ENCODE measurements at regions not wholly inside any gene's neighbourhood (a gene's known extent, or its start where the extent isn't known, plus 50 kb on each side); places are given as distances from the start of the nearest gene placed in this dataset.

DNA sequence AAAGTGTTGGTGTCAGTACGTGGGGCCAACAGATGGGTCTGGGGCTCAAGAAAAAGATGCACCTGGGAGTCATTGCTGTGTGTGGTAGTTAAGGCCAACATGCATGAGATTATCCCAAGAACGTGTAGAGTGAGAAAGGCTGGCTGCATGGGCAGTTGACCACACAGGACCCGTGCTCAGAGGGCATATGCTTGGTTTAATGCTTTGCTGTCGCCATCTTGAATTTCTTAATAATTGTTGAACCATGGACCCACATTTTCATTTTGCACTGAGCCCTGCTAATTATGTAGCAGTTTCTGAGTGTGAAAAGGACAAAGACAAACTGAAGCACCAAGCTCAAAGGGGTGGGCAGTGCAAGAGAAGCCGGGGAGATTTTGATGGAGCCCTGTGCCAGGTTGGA is 148.1 kb downstream of the CYP26B1 start:
- H3K4me3 ChIP-seq (ENCODE audit: low read depth in 1 of 2, low read length in 2 of 2): no peak overlapping the region
- H3K27me3 ChIP-seq (ENCODE audit: control insufficient read depth in 1 of 2, insufficient read depth in 2 of 2, low read length in 2 of 2): no peaks in the 10 kb centered on the region
- no peak overlapping the region for H3K9ac ChIP-seq (ENCODE audit: low read length)
- H3K9me3 ChIP-seq (ENCODE audit: low read length): no peaks in the 10 kb centered on the region
- H3K4me1 ChIP-seq (ENCODE audit: insufficient read depth, low read length): no peaks in the 10 kb centered on the region
- H3K36me3 ChIP-seq (ENCODE audit: insufficient read depth, low read length): no peaks in the 10 kb centered on the region
- H3K27ac ChIP-seq (ENCODE audit: low read depth, low read length): no peak overlapping the region

DNA sequence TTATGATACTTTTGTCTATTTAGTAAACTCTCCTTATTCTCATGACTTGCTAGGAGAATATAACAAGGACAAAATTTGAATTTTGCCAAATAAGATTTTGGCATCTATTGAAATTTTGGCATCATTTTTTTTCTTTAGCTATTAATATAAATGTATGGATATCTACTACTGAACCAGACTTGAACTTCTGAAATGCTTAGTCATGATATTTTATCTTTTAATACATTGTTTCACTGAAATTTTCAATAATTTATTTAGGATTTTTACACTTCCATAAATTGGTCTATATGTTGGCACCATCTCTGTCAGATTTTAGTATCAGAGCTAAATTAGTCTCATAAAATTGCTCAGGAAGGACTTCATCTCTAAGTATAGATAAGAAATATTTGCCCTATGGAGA is 149.8 kb downstream of the CYP26B1 start:
- no peak overlapping the region for H3K4me3 ChIP-seq (ENCODE audit: low read depth in 1 of 2, low read length in 2 of 2)
- no peaks in the 10 kb centered on the region for H3K36me3 ChIP-seq (ENCODE audit: insufficient read depth, low read length)
- no peak overlapping the region for H3K9ac ChIP-seq (ENCODE audit: low read length)
- no peaks in the 10 kb centered on the region for H3K9me3 ChIP-seq (ENCODE audit: low read length)
- no peaks in the 10 kb centered on the region for H3K4me1 ChIP-seq (ENCODE audit: insufficient read depth, low read length)
- H3K27me3 ChIP-seq (ENCODE audit: control insufficient read depth in 1 of 2, insufficient read depth in 2 of 2, low read length in 2 of 2): no peaks in the 10 kb centered on the region
- H3K27ac ChIP-seq (ENCODE audit: low read depth, low read length): no peak overlapping the region

DNA sequence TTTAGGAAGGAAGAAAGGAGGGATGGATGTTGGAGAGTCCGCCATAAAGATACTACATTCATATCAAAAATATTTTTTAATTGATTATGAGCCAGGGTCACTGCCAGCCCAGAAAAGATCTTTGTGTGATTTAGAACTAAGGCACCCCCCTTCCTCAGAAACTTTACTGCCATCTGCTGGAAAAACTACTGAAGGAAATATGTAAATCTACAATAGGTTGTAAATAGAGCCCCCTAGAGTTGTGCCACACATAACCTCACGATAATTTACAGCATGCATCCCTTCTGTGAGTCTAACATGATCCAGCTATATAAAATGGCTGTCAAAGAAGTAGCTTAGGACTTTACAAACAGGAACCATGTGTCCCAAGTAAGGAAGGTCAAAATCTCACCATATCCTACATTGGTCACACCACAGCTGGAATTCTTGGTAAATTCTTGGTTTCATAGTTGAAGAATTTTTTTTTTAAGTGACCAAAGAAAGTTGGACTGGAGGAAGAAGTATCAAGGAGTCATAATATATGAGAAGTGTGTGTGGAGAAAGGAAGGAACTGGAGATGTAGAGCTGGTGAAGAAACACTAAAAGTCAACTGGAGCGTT is 152.5 kb downstream of the CYP26B1 start:
- H3K36me3 ChIP-seq (ENCODE audit: insufficient read depth, low read length): no peaks in the 10 kb centered on the region
- no peaks in the 10 kb centered on the region for H3K4me1 ChIP-seq (ENCODE audit: insufficient read depth, low read length)
- H3K4me3 ChIP-seq (ENCODE audit: low read depth in 1 of 2, low read length in 2 of 2): no peak overlapping the region
- no peaks in the 10 kb centered on the region for H3K27me3 ChIP-seq (ENCODE audit: control insufficient read depth in 1 of 2, insufficient read depth in 2 of 2, low read length in 2 of 2)
- no peak overlapping the region for H3K9ac ChIP-seq (ENCODE audit: low read length)
- no peaks in the 10 kb centered on the region for H3K9me3 ChIP-seq (ENCODE audit: low read length)
- H3K27ac ChIP-seq (ENCODE audit: low read depth, low read length): no peak overlapping the region

DNA sequence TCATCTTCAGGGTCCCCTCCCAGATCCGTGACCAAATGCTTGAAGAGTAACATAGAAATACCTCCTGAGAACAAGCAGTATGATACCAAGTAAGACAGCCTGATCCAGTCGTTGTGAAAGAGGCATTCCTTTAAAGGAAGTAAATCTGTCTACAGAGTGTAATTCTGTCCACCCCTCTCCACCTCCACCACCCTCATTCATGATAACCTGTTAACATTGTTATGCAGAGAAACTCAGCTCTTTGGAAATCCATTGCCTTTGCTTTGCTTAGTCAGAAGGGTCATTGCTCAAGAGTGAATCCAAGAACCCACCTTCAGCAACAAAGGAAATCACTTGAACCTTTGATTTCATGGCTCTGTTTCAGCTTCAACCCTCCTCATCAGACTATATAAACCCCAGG is 155.6 kb downstream of the CYP26B1 start:
- Histone ChIP-seq H3K4me3 (ENCODE audit: low read depth in 1 of 2, low read length in 2 of 2) (no peak overlapping the region), H3K4me1 (ENCODE audit: insufficient read depth, low read length) (no peaks in the 10 kb centered on the region), H3K27me3 (ENCODE audit: control insufficient read depth in 1 of 2, insufficient read depth in 2 of 2, low read length in 2 of 2) (no peaks in the 10 kb centered on the region), H3K9me3 (ENCODE audit: low read length) (no peaks in the 10 kb centered on the region), H3K36me3 (ENCODE audit: insufficient read depth, low read length) (no peaks in the 10 kb centered on the region), H3K27ac (ENCODE audit: low read depth, low read length) (no peak overlapping the region), H3K9ac (ENCODE audit: low read length) (no peak overlapping the region)

DNA sequence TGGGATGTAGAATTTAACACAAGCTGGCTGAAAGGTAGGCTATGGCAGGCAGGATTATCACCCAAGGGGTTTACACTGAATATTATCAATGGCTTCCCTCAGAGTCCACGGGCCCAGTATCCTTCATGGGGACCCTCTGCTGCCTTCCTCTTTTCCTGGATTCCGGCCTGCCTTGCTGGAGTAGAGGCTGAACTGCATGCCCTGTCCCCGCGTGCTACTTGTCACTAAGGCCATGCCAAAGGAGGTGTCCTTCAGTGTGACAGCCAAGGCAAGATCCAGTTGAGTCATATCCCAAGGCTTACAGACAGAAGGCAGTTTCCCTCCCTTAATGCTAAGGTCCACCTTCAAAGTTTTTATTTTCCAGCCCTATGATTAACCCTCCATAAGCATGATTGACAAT is 156.3 kb downstream of the CYP26B1 start:
- no peak overlapping the region for H3K27ac ChIP-seq (ENCODE audit: low read depth, low read length)
- H3K9me3 ChIP-seq (ENCODE audit: low read length): no peaks in the 10 kb centered on the region
- no peak overlapping the region for H3K4me3 ChIP-seq (ENCODE audit: low read depth in 1 of 2, low read length in 2 of 2)
- no peaks in the 10 kb centered on the region for H3K27me3 ChIP-seq (ENCODE audit: control insufficient read depth in 1 of 2, insufficient read depth in 2 of 2, low read length in 2 of 2)
- H3K36me3 ChIP-seq (ENCODE audit: insufficient read depth, low read length): no peaks in the 10 kb centered on the region
- no peaks in the 10 kb centered on the region for H3K4me1 ChIP-seq (ENCODE audit: insufficient read depth, low read length)
- H3K9ac ChIP-seq (ENCODE audit: low read length): no peak overlapping the region

DNA sequence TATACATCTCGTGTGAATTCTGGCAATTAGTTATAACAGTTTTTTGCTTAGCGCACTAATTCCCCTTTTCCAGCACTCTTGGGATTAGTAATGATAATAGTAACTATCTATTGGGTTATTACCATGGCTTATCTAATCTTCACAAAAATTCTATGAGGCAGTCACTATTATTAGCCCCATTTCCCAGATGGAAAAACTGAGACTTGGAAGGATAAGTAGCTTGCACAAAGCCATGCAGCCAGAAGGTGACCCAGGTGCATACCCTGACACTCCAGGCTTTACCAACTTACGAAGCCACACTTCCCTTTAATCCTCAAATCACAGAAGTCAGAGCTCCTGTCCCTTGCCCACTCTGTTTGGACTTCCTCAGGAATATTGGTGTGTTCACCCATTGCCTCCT is 156.8 kb downstream of the CYP26B1 start:
- H3K9ac ChIP-seq (ENCODE audit: low read length): no peak overlapping the region
- H3K27ac ChIP-seq (ENCODE audit: low read depth, low read length): no peak overlapping the region
- no peak overlapping the region for H3K4me3 ChIP-seq (ENCODE audit: low read depth in 1 of 2, low read length in 2 of 2)
- no peaks in the 10 kb centered on the region for H3K4me1 ChIP-seq (ENCODE audit: insufficient read depth, low read length)
- no peaks in the 10 kb centered on the region for H3K9me3 ChIP-seq (ENCODE audit: low read length)
- no peaks in the 10 kb centered on the region for H3K36me3 ChIP-seq (ENCODE audit: insufficient read depth, low read length)
- H3K27me3 ChIP-seq (ENCODE audit: control insufficient read depth in 1 of 2, insufficient read depth in 2 of 2, low read length in 2 of 2): no peaks in the 10 kb centered on the region

DNA sequence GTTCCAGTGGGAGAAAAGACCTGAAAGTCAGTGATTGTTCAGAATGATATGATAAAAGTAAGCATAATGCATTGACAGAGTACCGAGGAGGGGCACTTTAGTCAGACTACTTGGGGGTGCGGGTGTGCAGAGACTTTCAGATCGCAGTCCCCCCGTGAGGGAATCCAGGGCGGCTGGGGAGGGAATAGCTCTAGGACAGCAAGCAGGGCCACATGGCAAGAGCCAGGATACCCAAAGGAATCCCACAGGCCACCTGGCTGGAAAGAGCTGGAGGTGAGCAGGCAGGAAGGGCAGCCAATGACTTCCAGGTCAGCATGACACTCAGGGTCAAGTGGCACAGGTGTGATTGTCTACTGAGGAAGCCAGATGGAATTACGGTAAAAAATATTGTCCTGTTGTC is 157.5 kb downstream of the CYP26B1 start:
- Histone ChIP-seq H3K27me3 (ENCODE audit: control insufficient read depth in 1 of 2, insufficient read depth in 2 of 2, low read length in 2 of 2) (no peaks in the 10 kb centered on the region), H3K4me1 (ENCODE audit: insufficient read depth, low read length) (no peaks in the 10 kb centered on the region), H3K9ac (ENCODE audit: low read length) (no peak overlapping the region), H3K9me3 (ENCODE audit: low read length) (no peaks in the 10 kb centered on the region), H3K4me3 (ENCODE audit: low read depth in 1 of 2, low read length in 2 of 2) (no peak overlapping the region), H3K36me3 (ENCODE audit: insufficient read depth, low read length) (no peaks in the 10 kb centered on the region), H3K27ac (ENCODE audit: low read depth, low read length) (no peak overlapping the region)

DNA sequence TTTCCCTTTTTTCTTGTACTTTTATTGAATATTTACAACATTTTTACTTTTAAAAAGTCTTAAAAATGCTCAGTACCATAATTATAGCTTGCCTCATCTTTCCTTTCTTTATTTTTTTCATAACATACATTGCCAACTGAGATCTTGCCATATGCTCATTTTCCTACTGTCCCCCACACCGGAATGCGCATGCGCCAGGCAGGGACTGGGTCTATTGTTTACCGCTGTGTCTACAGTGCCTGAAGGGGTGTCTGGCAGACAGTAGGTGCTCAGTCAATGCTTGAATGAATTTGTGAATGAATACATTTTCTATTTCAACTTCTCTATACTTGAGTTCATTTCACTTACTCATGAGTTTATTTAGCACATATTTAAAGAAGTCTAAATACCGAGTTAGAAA is 158.0 kb downstream of the CYP26B1 start:
- H3K4me3 ChIP-seq (ENCODE audit: low read depth in 1 of 2, low read length in 2 of 2): no peak overlapping the region
- no peaks in the 10 kb centered on the region for H3K9me3 ChIP-seq (ENCODE audit: low read length)
- no peak overlapping the region for H3K27ac ChIP-seq (ENCODE audit: low read depth, low read length)
- H3K27me3 ChIP-seq (ENCODE audit: control insufficient read depth in 1 of 2, insufficient read depth in 2 of 2, low read length in 2 of 2): no peaks in the 10 kb centered on the region
- H3K36me3 ChIP-seq (ENCODE audit: insufficient read depth, low read length): no peaks in the 10 kb centered on the region
- no peak overlapping the region for H3K9ac ChIP-seq (ENCODE audit: low read length)
- H3K4me1 ChIP-seq (ENCODE audit: insufficient read depth, low read length): no peaks in the 10 kb centered on the region

DNA sequence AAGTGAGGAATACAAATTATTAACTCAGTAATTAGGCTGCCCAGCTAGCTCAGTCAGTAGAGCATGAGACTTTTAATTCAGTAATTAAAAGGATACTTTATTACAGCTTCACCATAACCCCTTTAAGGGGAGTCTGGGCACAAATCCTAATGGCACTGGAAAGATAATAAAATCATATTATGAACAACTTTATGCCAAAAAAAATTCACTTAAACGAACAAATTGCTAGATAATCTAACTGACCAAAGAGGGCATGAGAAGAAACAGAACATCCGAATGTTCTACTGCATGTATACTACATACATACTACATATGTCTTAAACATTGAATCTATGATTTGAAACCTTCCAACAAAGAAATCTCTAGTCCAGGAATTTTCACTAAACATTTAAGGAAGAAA is 159.5 kb downstream of the CYP26B1 start:
- H3K9me3 ChIP-seq (ENCODE audit: low read length): no peaks in the 10 kb centered on the region
- H3K9ac ChIP-seq (ENCODE audit: low read length): no peak overlapping the region
- H3K36me3 ChIP-seq (ENCODE audit: insufficient read depth, low read length): no peaks in the 10 kb centered on the region
- H3K27ac ChIP-seq (ENCODE audit: low read depth, low read length): no peak overlapping the region
- H3K4me3 ChIP-seq (ENCODE audit: low read depth in 1 of 2, low read length in 2 of 2): no peak overlapping the region
- no peaks in the 10 kb centered on the region for H3K27me3 ChIP-seq (ENCODE audit: control insufficient read depth in 1 of 2, insufficient read depth in 2 of 2, low read length in 2 of 2)
- H3K4me1 ChIP-seq (ENCODE audit: insufficient read depth, low read length): no peaks in the 10 kb centered on the region

DNA sequence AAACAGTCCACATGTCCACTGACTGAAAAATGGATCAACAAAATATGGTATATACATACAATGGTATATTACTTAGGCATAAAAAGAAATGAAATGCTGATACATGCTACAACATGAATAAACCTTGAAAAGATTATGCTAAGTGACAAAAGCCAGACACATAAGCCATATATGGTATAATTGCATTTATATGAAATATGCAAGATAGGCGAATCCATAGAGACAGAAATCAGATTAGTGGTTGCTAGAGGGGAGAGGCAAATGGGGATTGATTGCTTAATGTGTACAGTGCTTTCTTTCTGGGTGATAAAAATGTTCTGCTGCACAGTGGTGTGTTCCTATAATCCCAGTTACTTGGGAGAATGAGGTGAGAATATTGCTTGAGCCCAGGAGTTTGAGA is 171.0 kb downstream of the CYP26B1 start:
- H3K9ac ChIP-seq (ENCODE audit: low read length): no peak overlapping the region
- no peaks in the 10 kb centered on the region for H3K36me3 ChIP-seq (ENCODE audit: insufficient read depth, low read length)
- no peaks in the 10 kb centered on the region for H3K9me3 ChIP-seq (ENCODE audit: low read length)
- no peaks in the 10 kb centered on the region for H3K4me1 ChIP-seq (ENCODE audit: insufficient read depth, low read length)
- H3K27me3 ChIP-seq (ENCODE audit: control insufficient read depth in 1 of 2, insufficient read depth in 2 of 2, low read length in 2 of 2): no peaks in the 10 kb centered on the region
- no peak overlapping the region for H3K27ac ChIP-seq (ENCODE audit: low read depth, low read length)
- no peak overlapping the region for H3K4me3 ChIP-seq (ENCODE audit: low read depth in 1 of 2, low read length in 2 of 2)

DNA sequence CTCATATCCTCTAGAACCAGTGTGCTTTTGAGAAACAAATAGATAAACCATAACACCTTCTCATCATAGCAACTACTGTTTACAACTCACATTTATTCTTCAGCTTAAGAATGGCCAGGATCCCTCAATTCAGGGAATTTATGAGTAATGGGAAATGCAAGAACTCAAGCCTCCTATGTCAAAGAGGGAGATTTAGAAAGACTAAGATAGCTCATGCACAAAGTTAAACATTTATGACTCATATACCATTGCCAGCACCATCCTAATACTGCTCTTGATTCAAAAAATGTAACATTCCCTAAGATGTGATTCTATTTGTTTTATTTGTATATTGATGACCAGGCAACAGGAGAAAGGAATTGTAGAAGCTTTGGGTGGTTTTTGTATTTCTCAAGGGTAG is 172.8 kb downstream of the CYP26B1 start:
- Histone ChIP-seq H3K4me3 (ENCODE audit: low read depth in 1 of 2, low read length in 2 of 2) (no peak overlapping the region), H3K27ac (ENCODE audit: low read depth, low read length) (no peak overlapping the region), H3K9me3 (ENCODE audit: low read length) (no peaks in the 10 kb centered on the region), H3K27me3 (ENCODE audit: control insufficient read depth in 1 of 2, insufficient read depth in 2 of 2, low read length in 2 of 2) (no peaks in the 10 kb centered on the region), H3K9ac (ENCODE audit: low read length) (no peak overlapping the region), H3K36me3 (ENCODE audit: insufficient read depth, low read length) (no peaks in the 10 kb centered on the region), H3K4me1 (ENCODE audit: insufficient read depth, low read length) (no peaks in the 10 kb centered on the region)

DNA sequence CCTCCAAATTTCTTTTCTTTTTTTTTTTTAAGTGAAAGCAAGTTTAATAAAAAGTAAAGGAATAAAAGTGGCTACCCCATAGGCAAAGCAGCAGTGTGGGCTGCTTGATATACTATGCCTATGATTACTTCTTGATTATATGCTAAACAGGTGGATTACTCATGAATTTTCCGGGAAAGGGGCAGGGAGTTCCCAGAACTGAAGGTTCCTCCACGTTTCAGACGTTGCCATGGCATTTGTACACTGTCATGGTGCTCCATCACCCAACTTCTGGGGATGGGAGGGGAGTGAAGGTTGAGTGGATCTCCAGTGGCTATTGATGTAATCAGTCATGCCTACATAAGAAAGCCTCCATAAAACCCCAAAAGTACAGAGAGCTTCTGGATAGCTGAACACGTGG is 176.2 kb downstream of the CYP26B1 start:
- no peaks in the 10 kb centered on the region for H3K4me1 ChIP-seq (ENCODE audit: insufficient read depth, low read length)
- H3K9me3 ChIP-seq (ENCODE audit: low read length): no peaks in the 10 kb centered on the region
- no peak overlapping the region for H3K9ac ChIP-seq (ENCODE audit: low read length)
- no peak overlapping the region for H3K4me3 ChIP-seq (ENCODE audit: low read depth in 1 of 2, low read length in 2 of 2)
- no peaks in the 10 kb centered on the region for H3K36me3 ChIP-seq (ENCODE audit: insufficient read depth, low read length)
- no peak overlapping the region for H3K27ac ChIP-seq (ENCODE audit: low read depth, low read length)
- no peaks in the 10 kb centered on the region for H3K27me3 ChIP-seq (ENCODE audit: control insufficient read depth in 1 of 2, insufficient read depth in 2 of 2, low read length in 2 of 2)
